Suprapubic skin (tissue), 3 donors: ENCODE measurements at regions not wholly inside any gene's neighbourhood (a gene's known extent, or its start where the extent isn't known, plus 50 kb on each side); places are given as distances from the start of the nearest gene placed in this dataset.

Experiments used
- POLR2AphosphoS5 ChIP-seq, 3 donors: sonication (generic); formaldehyde crosslinking; IDR thresholded peaks; one replicate each; pipeline ENCODE4 v1.6.1; 2017; ENCODE audit warnings: antibody characterized with exemption in 3 of 3
- TF ChIP-seq, protein P1 (sequence below), 2 donors: fragments of 200-600 bp in 1 of 2; fragments of 450-650 bp in 1 of 2; sonication (generic) in 1 of 2; IDR thresholded peaks; one replicate each; pipeline ENCODE4 v1.5.1; 2016 to 2019; ENCODE audit warnings: antibody characterized with exemption in 2 of 2, mild to moderate bottlenecking in 1 of 2, moderate library complexity in 1 of 2

DNA sequence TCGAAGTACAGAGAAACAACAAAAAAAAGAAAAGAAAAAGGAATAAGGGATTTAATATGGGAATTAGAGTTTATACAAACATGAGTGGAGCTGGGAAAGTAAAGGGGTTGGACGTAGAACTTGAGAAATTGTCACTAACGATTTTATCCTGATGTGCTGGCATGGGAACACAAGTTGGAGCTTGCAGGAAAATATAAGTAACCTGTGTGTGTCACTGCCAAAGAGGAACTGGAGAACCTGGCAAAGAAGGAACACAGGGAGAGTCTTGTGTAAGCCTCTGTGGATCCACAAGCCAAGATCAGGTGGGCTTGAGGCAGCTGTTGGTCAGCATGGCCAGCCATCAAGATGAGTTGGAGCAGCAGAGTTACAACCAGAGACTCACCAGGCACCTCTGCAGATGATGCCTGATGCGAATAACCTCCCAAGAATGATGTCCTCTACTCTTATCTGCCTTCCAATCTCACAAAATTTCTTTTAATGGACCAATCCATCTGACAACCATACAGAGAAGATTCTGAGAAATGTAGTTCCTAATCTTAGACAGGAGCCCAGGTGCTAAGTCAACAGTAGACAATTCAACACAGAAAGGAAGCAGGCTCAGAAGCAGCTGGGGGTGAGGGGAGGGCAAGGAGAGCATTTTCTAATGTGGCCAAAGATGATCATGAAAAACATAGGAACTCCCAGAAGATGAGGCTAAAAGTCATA is 77.0 kb upstream of the SPOPL start:
- TF ChIP-seq, protein P1, sequence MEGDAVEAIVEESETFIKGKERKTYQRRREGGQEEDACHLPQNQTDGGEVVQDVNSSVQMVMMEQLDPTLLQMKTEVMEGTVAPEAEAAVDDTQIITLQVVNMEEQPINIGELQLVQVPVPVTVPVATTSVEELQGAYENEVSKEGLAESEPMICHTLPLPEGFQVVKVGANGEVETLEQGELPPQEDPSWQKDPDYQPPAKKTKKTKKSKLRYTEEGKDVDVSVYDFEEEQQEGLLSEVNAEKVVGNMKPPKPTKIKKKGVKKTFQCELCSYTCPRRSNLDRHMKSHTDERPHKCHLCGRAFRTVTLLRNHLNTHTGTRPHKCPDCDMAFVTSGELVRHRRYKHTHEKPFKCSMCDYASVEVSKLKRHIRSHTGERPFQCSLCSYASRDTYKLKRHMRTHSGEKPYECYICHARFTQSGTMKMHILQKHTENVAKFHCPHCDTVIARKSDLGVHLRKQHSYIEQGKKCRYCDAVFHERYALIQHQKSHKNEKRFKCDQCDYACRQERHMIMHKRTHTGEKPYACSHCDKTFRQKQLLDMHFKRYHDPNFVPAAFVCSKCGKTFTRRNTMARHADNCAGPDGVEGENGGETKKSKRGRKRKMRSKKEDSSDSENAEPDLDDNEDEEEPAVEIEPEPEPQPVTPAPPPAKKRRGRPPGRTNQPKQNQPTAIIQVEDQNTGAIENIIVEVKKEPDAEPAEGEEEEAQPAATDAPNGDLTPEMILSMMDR (IDR thresholded peaks at IDR 0.05), result no peak
- TF ChIP-seq POLR2AphosphoS5 (IDR thresholded peaks at IDR 0.05), result no peak
